Stimulated activated CD4-positive, alpha-beta T cell treated with anti-CD3 and anti-CD28 coated beads, Interleukin-12 subunit alpha, Interleukin-12 subunit beta, amount 100 ng/mL, for 4 hours (primary cell): ENCODE measurements at regions not wholly inside any gene's neighbourhood (a gene's known extent, or its start where the extent isn't known, plus 50 kb on each side); places are given as distances from the start of the nearest gene placed in this dataset.

Source experiments
- DNase-seq: peaks from one replicate; pipeline ENCODE4 v3.0.0-alpha.2; 2020

GRCh38 chr2:62296832-62297623 is 101.1 kb downstream of the B3GNT2 start:
- DNase-seq: no peak

- no peak for DNase-seq
Measured at GRCh38 chr2:62296034-62296831, 100.3 kb downstream of the B3GNT2 start.

DNA sequence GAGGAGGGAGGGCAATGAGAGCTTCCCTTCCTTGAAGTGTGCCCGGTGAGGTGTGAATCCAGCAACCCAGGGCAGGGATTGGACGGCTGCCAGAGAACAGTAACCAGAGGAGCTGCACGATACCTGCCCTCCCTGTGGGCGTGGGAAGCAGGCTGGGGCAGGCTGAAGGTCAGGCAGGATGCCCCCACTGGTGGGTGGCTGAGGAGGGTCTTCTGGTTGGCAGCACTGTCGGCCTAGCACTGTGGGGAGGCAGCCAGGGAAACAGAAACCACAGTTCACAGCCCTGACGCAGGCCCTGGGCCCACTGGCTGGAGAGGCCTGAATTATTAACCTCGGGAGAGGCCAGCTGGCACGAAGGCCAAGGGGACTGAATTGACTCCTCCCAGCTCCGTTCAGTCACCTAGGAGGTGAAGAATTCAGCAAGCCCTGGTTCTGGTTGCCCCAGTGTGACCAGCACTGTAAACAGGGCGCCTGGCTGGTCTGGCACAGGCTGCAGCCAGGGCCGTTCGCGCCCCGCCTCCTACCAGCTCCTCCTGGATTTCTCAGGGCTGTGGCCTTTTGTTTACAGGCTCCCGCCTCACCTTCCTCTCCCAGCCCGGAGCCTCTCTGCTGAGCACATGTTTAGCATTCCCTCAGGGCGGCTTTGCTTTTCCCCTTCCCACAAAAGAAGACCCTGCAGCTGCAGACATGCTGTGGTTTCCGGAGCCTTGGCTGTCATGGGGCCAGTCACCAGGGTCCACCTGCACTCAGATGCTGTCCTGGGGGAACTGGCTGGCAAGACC is 97.8 kb downstream of the B3GNT2 start:
- DNase-seq: no peak

DNA sequence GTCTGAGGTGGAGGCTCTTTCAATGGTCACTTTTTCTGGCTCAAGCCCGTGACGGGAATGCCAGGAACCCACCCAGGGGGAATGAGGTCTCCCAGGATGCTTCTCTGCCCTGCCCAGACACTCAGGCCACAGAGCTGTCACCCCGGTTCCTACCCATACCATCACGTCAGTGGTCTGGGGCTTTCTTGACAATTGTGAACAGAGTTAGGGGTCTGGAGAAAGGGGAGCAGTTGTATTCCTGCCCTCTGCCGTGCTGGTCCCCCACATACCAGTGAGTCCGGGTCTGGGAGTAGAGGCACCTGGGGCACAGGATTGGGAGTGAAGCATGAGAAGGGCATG is 97.2 kb downstream of the B3GNT2 start:
- DNase-seq: no peak

DNA sequence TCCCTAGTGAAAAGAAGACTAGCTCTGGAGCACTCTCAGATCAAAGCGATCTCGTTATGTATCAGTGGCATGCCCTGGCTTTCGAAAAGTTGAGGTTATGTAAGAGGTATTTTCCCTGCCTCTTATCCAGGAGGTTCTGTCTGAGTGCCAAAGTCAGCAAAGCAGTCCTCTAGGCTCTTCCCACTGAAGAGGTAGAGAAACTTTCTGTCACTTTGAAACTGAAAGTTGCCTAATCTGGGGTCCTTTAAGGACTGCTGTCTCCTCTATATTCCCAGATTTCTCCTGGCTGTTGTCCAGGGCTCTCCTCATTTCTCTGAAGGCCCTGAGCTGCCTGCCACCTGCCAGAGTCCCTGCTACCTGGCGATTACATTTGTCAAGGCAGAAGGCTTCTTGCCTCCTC is 96.3 kb downstream of the B3GNT2 start:
- no peak for DNase-seq

GRCh38 chr2:62291517-62292137 is 95.7 kb downstream of the B3GNT2 start:
- no peak for DNase-seq

DNA sequence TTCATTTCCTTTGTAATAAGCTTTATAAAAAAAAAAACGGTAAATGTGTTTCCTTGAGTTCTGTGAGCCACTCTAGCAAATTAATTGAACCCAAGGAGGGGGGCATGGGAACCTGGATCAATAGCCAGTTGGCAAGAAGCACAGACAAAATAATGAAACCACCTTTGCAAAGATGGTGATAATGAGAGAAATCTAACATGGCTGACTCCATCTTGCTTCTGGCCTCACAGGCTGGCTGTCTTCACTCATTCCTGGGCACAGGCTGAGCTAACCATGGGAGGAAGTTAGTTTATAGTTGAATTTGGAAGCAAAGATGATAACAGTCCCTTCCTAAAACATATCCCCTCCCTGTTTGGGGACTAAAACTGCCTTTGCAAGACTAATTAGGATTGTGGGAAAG is 95.1 kb downstream of the B3GNT2 start:
- DNase-seq: no peak

DNA sequence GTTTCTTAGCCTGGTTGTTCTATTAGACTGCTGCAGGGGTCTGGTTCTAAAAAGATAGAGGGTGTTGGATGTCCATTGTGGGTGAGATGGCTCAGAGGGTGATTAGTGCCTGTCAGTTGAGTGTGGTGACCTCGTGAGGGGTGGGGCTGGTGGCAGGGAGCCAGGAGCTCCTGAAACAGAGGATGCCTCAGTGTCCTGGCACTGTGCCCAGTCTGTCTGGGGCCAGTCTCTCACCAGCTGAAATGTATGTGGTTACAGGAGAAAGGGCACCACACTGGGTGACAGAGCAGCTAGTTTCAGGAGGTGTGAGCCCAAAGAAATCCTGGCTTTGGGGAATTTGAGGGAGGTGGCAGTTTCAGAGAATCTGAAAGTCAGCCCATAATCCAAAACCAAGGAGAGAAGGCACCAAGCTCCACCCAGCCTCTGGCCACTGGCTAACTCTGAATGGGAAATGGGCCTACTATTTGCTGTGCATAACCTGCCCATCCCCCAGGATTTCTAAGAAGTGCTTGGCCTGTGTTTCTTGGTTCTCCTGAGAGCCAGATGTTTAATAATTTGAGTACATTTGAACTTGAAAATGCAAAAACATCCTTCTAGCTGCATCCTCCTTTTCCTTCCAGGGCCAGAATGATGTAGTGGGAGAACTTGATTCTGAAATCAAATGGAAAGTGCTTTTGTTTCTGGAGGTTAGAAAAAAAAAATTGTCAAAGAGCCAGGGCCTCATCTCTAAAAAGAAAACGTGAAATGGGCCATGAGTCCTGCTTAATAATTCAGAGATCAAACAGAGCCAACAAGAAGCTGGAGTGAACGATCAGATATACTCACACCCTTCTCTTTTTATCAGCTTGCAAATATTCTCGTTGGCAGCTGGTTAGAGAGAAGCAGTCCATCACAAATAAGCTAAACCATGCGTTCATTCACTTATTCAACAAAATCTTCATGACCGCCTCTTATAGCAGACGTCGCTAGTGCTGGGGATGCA is 92.3 kb downstream of the B3GNT2 start:
- DNase-seq: no peak

DNA sequence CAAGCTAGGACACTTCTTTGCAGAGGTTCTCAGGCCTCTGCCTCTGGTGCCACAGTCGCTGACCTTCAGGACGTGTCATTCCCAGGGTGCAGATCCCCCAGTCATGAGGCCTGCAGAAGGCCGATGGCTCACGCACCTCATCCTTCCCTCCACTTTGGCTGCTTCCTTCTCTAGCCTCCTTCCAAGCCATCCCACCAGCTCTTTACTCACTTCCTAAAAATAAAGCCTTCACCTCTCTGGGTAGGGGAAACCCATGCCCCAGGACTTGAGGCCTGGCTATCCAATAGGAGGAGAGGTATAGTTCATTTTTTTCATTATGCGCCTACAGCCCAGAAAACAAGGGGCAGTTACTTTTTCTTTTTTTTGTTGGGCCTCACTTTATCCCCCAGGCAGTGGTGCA is 91.4 kb downstream of the B3GNT2 start:
- no peak for DNase-seq

DNA sequence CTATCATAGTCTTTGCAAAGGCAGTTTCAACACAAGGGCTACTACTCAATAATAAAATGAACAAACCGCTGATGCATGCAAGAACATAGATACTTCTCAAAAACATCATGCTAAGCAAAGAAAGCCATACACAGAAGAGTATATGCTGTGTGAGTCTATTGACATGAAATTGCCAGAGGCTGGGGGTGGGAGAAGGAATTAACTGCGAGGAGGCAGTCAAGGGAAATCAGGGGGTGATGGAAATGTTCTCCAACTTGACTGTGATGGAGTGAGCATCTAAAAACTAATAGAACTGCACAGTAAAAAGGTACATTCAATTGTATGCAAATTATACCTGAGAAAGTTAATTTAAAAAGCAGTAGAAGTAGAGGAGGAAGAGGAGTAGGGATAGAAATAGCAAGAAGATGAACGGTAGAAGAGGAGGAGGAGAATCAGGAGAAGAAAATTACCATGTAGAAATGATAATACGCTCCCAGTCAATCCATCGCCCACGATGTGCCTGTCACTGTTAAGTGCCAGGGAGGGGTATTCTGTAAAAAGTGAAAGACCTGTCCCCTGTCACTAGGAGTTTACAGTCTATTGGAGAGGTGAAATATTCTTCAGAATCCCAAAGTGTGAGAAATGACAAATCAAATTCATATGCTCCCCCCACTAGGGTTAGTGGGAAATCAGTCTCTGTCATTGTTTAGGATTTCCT is 90.3 kb downstream of the B3GNT2 start:
- DNase-seq: no peak

GRCh38 chr2:62284980-62285379 is 89.1 kb downstream of the B3GNT2 start:
- DNase-seq: no peak

DNA sequence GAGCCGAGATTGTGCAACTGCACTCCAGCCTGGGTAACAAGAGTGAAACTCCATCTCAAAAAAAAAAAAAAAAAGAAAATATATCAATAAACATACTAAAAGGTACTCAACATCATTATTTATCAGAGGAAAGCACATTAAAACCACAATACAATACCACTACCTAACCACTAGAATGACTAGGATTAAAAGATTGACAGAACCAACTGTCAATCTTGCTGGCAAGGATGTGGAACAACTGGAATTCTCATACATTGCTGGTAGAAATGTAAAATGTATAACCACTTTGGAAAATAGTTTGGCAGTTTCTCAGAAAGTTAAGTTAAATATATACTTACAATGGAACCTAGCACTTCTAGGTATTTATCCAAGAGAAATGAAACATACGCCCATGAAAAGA is 88.6 kb downstream of the B3GNT2 start:
- no peak for DNase-seq

- DNase-seq: no peak
Measured at GRCh38 chr2:62283147-62283546, 87.2 kb downstream of the B3GNT2 start.

DNA sequence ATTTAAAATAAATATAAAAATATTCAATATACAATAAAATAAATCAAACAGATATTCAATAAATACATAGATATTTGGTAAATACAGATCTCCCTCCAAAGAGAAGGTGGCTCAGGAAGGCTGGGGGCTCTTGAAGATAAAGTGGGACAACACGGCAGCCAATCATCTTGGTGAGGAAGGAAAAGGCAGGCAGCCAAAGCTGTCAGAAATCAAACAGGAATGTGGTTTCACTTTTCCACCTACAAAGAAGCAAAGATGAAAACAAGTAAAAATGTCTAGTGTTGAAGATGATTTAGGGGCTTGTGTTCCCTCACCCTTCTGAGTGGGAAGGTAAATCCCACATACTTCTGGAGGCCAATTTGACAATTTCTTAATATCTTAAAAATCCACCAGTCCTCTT is 85.7 kb downstream of the B3GNT2 start:
- DNase-seq: no peak

DNA sequence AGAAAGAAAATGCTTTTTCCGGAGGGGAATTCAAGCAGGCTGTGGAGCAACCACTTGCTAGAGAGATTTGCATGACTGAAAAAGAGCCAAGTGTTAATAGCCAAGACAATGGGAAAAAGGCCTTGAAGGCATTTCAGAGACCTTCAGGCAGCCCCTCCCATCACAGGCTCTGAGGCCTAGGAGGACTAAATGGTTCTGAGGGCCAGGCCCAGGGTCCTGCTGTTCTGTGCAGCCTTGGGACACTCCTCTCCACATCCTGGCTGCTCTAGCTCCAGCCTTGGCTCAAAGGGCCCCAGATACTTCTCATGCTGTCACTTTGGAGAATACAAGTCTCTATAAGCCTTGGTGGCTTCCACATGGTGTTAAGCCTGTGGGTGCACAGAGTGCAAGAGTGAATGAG is 81.8 kb downstream of the B3GNT2 start:
- no peak for DNase-seq
